Heart left ventricle (tissue), 16 donors: ENCODE measurements at regions not wholly inside any gene's neighbourhood (a gene's known extent, or its start where the extent isn't known, plus 50 kb on each side); places are given as distances from the start of the nearest gene placed in this dataset.

Source experiments
- ATAC-seq, 4 donors: fragments of 200-7000 bp; cut with Tn5 transposase; one replicate each; pipeline ENCODE4 v1.9.1; 2020 to 2022; ENCODE audit warnings: moderate library complexity in 4 of 4, mild to moderate bottlenecking in 3 of 4, moderate number of reproducible peaks in 1 of 4
- DNase-seq, 5 donors: peaks; one replicate each; pipeline ENCODE4 v3.0.0-alpha.2; 2020
- H3K27ac ChIP-seq, 12 donors: fragments of 200-600 bp; sonication (generic) in 4 of 12; one replicate each; pipeline versions ENCODE4 v1.5.0 to v1.8.0; 2016 to 2022; ENCODE audit warnings: mild to moderate bottlenecking in 2 of 12
- H3K27me3 ChIP-seq, 9 donors: fragments of 200-600 bp; sonication (generic) in 2 of 9; one replicate each; pipeline versions ENCODE4 v1.5.1 to v1.8.0; 2016 to 2022; ENCODE audit warnings: mild to moderate bottlenecking in 3 of 9
- H3K36me3 ChIP-seq, 9 donors: fragments of 200-600 bp; sonication (generic) in 2 of 9; one replicate each; pipeline versions ENCODE4 v1.5.0 to v1.8.0; 2018 to 2022; ENCODE audit warnings: mild to moderate bottlenecking in 2 of 9
- H3K4me1 ChIP-seq, 12 donors: fragments of 200-600 bp; sonication (generic) in 4 of 12; one replicate each; pipeline versions ENCODE4 v1.5.0 to v1.8.0; 2016 to 2022; ENCODE audit warnings: mild to moderate bottlenecking in 3 of 12
- H3K4me3 ChIP-seq, 12 donors: fragments of 200-600 bp; sonication (generic) in 4 of 12; one replicate each; pipeline versions ENCODE4 v1.5.0 to v1.8.0; 2017 to 2022; ENCODE audit warnings: mild to moderate bottlenecking in 9 of 12, moderate library complexity in 4 of 12
- H3K9me3 ChIP-seq, 12 donors: fragments of 200-600 bp; sonication (generic) in 4 of 12; one replicate each; pipeline versions ENCODE4 v1.5.0 to v1.8.0; 2016 to 2022; ENCODE audit warnings: mild to moderate bottlenecking in 1 of 12
- POLR2A ChIP-seq, 2 donors: fragments of 450-650 bp; IDR thresholded peaks; one replicate each; pipeline ENCODE4 v1.6.1; 2017; ENCODE audit warnings: antibody characterized with exemption in 2 of 2, mild to moderate bottlenecking in 2 of 2, moderate library complexity in 2 of 2
- WGBS, 4 donors: extraction: QIAGEN DNeasy Blood & Tissue Kit in 2 of 4; methylation state at CpG; one replicate each; pipeline versions ENCODE4 v1.1.5 to v1.1.7; 2013 to 2018; 5-methylcytosine and 5-hydroxymethylcytosine counted together
- intact Hi-C, 10 donors: fragments of 100-400 bp; cut with DNase I; formaldehyde crosslinking; loops; one replicate each; pipeline versions ENCODE4 v1.11.1 to v1.14.2; 2022
- TF ChIP-seq, protein P1 (sequence below), 12 donors: fragments of 200-600 bp; sonication (generic) in 4 of 12; IDR thresholded peaks; one replicate each; pipeline versions ENCODE4 v1.5.0 to v1.8.0; 2018 to 2022; ENCODE audit warnings: antibody characterized with exemption in 12 of 12, mild to moderate bottlenecking in 5 of 12
- donor health status: ischemic (EF 13 %, LVEDD 7.1; RV severe dilation, severe dysfunction).
- donor health status: healthy with polysubstance abuse.
- donor health status: DM: no; HTN: yes; CAD: no.
- donor health status: DM: no; HTN: no; CAD: no.
- donor health status: ischemic (EF 25% LVEDD 6.9; RV normal size, moderate dysfunction).
- donor health status: ischemic (EF 25% LVEDD 5.7; RV mildly dilated, moderate dysfunction).
- donor health status: healthy.
- donor health status: DM: yes; HTN: yes; CAD: no.
- donor health status: ischemic (EF 35%, LVEDD 5.7; RV mildly dilated, moderate dysfunction).
- donor health status: nonischemic (EF 11% LVEDD 7.7; RV severe dilation, severe dysfunction).
- donor health status: DM: yes; HTN: yes; CAD: no.
- donor health status: PGD.
- donor health status: ischemic (EF 29% LVEDD 5.4; RV normal size, mild dysfunction).
- donor health status: nonischemic (EF 23%, LVEDD 6.1; RV moderate dilation, normal function).

DNA sequence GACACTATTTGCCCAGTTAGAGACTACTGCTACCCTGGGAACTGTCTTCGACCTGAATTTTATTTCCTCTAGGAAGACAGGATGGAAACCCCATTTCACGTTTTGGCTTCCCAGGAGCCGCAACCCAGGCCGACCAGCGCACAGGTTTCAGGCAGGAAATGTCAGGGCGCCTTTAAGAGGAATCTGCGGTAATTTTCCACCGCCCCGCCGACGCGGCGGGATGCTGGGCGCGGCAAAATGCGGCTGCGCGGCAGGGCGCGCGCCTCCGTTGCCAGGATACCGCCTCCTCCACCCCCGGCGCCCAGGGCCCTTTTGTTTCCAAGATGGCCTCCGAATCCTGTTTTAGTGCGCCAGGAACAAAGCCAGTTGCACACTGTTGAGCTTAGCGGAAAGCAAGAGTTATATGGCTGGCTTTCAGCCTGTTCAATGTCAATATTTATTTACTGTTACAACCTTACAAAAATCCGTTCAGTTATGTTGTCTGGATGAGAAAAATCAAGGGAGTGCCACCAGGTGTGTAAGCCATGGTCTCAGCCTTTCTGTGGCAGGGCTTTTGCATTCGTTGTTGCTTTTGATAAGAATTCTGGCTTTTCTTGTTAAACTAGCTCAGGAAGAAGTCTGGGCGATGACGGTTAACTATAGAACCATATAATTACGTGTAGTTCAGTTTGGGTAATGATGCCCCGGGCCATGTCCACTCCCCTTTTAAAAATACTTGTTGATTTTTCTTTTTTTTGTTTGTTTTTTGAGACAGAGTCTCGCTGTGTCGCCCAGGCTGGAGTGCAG, 79.7 kb upstream of the CHD2 start:
- H3K4me1 ChIP-seq, result peaks cover 0 to 35% (median 12%) of the 10 kb centered on the region in 12 donors
- ATAC-seq (peak; percentile 84 to 99 (median 98)), DNase-seq (peak; percentile 94 to 95 (median 94))
- 14 to 20% (median 14%) methylated on average over 25 to 36 of the region's 36 CpGs for WGBS, 4 donors
- H3K27ac ChIP-seq, result peak overlapping the region; percentile 77 to 93 (median 86)
- intact Hi-C loops, result no loop called here
- TF ChIP-seq, protein P1, sequence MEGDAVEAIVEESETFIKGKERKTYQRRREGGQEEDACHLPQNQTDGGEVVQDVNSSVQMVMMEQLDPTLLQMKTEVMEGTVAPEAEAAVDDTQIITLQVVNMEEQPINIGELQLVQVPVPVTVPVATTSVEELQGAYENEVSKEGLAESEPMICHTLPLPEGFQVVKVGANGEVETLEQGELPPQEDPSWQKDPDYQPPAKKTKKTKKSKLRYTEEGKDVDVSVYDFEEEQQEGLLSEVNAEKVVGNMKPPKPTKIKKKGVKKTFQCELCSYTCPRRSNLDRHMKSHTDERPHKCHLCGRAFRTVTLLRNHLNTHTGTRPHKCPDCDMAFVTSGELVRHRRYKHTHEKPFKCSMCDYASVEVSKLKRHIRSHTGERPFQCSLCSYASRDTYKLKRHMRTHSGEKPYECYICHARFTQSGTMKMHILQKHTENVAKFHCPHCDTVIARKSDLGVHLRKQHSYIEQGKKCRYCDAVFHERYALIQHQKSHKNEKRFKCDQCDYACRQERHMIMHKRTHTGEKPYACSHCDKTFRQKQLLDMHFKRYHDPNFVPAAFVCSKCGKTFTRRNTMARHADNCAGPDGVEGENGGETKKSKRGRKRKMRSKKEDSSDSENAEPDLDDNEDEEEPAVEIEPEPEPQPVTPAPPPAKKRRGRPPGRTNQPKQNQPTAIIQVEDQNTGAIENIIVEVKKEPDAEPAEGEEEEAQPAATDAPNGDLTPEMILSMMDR (IDR thresholded peaks at IDR 0.05), result no peak
- TF ChIP-seq POLR2A (IDR thresholded peaks at IDR 0.05), result peak in 1 of 2 donors; percentile 86
- no peaks in the 10 kb centered on the region for H3K27me3 ChIP-seq
- H3K9me3 ChIP-seq, result no peaks in the 10 kb centered on the region
- peak overlapping the region in 11 of 12 donors; percentile 10 to 62 (median 48) for H3K4me3 ChIP-seq
- H3K36me3 ChIP-seq, result no peaks in the 10 kb centered on the region

DNA sequence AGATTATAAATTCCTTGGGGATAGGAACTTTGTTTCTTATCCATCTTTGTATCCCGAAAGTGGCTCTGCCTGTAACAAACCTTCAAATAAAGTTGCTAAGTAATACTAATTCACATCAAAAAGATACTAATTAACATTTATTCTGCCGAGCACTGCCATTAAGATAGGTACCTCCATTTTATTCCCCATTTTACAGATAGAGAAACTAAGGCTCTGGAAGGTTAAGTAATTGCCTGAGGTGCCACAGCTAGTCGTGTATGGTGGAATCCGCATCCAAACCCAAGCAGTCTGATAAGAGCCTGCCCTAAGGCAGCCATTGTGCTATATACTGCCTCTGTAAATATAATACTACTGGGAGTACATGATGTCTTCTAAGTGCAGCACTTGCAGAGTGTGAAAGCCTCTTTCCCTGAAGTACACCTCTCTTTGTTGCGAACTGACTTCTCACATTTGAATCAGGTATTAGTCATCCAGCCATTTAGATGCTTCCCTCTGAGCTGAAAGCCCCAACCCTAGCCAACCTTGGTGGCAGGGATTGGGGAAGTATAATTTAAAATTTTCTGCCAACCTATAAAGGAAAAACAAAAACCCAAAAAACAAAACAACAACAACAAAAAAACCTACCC, 78.5 kb upstream of the CHD2 start:
- no peak overlapping the region for H3K27ac ChIP-seq
- peaks cover 0 to 35% (median 12%) of the 10 kb centered on the region in 12 donors for H3K4me1 ChIP-seq
- ATAC-seq (no peak), DNase-seq (no peak)
- no peaks in the 10 kb centered on the region for H3K27me3 ChIP-seq
- no peaks in the 10 kb centered on the region for H3K36me3 ChIP-seq
- no peaks in the 10 kb centered on the region for H3K9me3 ChIP-seq
- H3K4me3 ChIP-seq, result no peak overlapping the region
- intact Hi-C loops, result no loop called here
- 91 to 97% (median 91%) methylated on average over 5 of the region's 5 CpGs for WGBS, 4 donors
- TF ChIP-seq, protein P1 (IDR thresholded peaks at IDR 0.05), result no peak
- no peak for TF ChIP-seq POLR2A (IDR thresholded peaks at IDR 0.05)

DNA sequence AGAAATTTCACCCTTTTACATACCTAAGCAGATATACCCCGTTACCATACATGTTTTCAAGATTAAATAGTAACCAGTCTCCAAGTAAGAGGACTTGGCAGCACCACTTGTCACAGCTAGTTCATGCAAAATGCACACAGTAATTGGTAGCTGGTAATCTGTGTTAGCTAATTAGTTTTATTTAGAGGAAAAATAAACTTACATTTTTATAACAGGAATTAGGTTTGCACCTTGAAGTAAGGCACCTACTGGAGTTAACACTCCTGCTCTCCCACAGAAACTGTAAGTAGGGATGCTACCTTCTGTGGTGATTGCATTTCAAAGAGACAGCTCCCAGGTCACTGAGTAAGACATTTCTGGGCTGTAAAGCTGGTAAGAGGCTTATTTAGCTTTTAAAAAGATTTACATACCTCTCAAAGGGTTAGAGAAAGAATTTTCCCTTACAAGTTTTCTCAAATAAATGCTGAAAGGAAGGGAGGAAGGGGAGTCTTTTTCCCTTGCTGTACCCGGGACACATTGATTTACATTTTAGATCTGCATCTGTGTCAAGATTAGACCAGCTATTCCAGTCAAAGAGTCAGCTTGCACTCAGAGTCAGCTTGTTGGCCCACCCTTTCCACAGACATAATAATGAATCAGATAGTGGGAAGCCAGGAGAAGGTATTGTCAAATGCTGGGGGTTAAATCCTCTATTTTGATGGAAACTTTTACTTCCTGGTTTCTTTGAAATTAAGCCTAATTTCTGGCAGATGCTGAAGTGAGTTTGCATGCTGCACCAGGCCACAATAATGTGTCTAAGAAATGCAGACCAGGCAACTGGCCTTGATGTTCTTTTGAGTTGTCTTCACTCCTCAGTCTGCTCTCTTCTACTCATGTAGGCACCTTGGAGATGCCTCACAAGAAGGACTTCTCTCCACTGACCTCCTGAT, 77.6 kb upstream of the CHD2 start:
- no peak for TF ChIP-seq POLR2A (IDR thresholded peaks at IDR 0.05)
- TF ChIP-seq, protein P1 (IDR thresholded peaks at IDR 0.05), result no peak
- DNase-seq, result no peak
- intact Hi-C loops, result no loop called here
- H3K36me3 ChIP-seq, result no peaks in the 10 kb centered on the region
- WGBS, 4 donors, result 47 to 62% (median 52%) methylated on average over 2 of the region's 2 CpGs
- no peaks in the 10 kb centered on the region for H3K27me3 ChIP-seq
- no peak overlapping the region for H3K4me3 ChIP-seq
- no peak for ATAC-seq
- peaks cover 0 to 35% (median 12%) of the 10 kb centered on the region in 12 donors for H3K4me1 ChIP-seq
- H3K9me3 ChIP-seq, result no peaks in the 10 kb centered on the region
- no peak overlapping the region for H3K27ac ChIP-seq
